NCI-H460 (cell line): ENCODE measurements at regions not wholly inside any gene's neighbourhood (a gene's known extent, or its start where the extent isn't known, plus 50 kb on each side); places are given as distances from the start of the nearest gene placed in this dataset.

ENCODE experiments used
- DNase-seq: peaks from one replicate; pipeline ENCODE4 v3.0.0-alpha.2; 2016; ENCODE audit warnings: low read depth; ENCODE audit errors: extremely low read depth

DNA sequence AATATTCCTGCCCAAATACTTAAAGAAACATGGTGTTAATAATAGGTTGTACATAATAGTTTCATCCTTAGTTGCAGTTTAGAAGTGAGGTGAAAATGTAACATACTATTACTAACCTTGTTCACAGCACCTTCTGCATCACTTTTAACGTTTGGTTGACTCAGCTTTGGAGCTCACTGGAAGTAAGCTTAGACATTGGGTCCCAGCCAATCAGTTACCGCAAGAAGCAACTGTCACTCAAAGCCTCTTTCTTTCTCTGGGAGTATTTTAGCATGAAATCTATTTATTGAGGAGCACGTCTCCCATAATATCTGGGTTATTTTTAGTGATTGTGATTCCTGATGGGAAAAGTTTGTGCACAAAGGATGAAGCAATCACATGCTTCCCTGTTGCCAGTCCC is 472.6 kb downstream of the SNAPC1 start:
- DNase-seq, result no peak

DNA sequence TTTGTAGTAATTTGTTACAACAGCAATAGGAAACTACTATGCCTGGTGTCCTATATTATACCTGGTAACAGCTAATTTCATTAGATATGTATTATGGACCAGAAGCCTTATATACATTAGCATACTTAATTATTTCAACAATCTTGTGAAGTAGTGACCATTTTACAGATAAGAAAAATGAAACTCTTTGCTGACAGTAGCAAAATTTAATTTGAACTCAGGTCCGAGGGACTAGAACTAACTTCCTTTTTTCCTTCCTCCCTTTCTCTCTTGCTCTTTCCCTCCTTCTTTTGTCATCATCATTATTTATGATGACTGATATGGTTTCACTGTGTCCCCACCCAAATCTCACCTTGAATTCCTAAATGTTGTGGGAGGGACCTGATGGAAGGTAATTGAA is 482.0 kb downstream of the SNAPC1 start:
- DNase-seq, result no peak

DNA sequence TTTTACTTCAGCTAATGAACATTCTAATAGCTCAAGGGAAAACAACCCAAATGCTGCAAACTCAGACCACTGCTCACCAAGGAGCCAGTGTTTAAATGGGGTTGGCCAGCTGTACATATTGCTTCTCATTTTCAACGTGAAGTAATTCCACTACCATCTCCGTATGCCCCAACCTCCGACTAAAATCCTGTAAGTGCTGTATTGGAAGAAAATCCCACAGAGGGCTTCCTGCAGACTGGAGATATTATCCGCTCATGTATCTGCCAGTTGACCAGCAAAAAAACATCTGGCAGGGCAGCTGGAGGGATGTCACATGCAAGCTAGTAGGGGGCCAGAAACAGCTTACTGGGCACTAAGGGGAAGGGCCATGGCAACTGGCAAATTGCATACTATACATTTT is 485.0 kb downstream of the SNAPC1 start:
- DNase-seq, result no peak

DNA sequence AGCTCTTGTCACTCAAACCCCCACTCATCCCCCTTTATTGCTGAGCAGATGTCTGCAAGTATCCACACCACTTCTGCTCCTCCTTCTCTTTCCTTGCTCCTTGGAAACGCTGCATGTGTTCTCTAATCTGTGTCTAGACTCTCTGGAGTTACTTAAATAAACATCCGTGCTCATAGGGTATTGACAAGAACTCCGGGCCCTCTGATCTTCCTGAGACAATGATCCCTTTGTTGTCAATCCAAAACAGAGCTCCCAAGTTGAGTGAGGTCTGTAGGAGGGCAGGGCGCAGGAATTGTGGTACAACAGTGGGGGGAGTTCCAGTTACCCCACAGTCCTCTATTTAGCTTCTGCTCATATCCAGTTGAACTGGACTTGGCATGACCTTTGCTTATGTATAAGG is 489.0 kb downstream of the SNAPC1 start:
- DNase-seq, result no peak

DNA sequence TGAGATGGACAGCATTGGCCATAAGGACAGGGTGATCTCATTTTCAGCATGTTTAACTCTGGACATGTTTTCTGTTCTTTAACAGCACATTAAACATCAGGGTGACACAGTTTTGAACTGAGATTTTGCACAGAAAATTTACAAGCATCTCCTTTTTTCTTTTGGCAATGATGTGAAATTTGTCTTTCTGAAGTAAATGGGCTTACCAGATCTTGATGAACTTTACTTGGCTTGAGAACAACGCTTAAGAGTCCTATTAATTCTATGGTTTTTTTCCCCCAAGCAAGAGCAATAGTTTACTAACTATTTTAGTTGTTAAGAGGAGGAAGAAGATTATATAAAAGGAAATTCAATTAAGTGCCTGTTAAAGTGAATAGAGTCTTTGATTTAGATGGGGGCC is 491.0 kb downstream of the SNAPC1 start:
- no peak for DNase-seq

DNA sequence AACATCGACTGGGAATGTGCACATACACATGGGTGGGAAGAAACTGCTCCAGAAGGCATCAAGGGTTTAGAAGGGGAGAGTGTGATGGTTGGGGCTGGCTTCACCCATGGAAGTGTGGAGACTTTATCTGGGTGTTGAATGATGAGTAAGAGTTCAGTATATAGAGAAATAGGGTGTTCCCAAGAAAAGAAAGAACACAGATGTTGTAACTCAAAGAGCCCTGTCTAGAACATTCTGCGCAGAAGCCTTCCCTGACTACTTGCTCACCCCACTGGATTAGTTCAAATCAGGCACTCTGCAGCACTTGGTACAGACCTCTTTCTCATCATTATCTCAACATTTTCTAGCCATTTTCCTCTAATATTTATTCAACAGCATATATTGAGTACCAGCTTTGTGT is 491.7 kb downstream of the SNAPC1 start:
- no peak for DNase-seq

DNA sequence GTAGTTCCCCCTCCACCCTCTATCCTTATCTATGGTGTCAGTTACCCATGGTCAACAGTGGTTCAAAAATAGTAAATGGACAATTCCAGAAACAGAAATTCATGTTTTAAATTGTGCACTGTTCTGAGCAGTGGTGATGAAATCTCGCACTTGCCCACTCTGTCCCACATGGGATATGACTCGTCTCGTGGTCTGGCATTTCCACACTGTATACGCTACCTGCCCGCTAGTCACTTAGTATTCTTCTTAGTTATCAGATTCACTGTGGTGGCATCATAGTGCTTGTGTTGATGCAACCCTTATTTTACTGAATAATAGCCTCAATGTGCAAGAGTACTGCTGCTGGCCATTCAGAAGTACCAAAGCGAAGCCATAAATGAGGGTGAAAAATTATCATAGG is 507.0 kb downstream of the SNAPC1 start:
- no peak for DNase-seq

DNA sequence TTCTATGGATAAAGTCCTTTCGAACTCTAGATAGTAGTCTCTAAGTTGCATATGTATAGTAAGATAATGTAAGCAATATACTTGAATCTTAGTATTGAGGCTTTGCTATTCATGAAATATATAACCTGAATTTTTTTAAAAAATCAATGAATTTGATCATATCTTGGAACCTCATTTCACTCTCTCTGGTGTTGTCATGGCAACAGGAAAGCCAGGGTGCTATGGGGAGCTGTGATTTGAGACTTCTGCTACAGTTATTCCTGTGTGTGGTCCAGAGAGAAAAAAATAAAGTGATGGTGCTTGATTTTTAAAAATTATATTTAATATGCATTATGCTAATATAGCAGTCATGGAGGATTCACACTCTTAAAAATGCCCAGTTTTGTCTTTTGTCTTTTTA is 508.0 kb downstream of the SNAPC1 start:
- no peak for DNase-seq

DNA sequence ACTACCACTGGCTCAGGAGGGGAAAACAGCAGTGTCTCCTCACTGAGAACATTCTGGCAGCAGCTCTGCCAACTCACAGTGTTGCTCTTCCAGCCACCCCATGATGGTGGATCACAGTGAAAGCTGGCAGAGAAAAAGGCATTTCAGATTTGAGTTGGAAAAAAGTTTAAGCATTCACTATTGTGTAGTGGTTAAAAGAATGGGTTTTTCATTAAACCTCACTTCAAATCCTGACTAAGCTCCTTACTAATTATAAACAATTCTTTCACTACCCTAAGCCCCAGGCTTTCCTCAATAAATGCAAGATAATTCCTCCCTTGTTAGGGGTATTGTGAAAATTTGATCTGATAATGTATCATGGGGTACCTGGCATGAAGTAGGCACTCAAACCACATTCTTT is 518.1 kb downstream of the SNAPC1 start:
- DNase-seq, result no peak

DNA sequence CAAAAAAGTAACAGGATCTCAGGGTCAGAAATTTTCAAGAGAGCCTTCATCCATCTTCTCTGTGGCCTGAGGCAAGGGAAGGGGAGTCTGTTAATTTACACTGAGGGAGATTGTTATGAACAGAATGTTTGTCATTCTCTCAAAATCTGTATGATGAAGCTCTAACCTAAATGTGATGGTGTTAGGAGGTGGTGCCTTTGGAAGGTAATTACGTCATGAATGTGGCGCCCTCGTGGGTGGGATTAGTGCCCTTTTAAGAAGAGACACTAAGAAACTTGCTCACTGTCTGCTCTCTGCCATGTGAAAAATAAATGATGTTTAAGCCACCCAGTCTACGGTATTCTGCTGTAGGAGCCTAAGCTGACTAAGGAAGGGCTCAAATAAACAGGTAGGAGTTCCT is 521.6 kb downstream of the SNAPC1 start:
- DNase-seq, result no peak

DNA sequence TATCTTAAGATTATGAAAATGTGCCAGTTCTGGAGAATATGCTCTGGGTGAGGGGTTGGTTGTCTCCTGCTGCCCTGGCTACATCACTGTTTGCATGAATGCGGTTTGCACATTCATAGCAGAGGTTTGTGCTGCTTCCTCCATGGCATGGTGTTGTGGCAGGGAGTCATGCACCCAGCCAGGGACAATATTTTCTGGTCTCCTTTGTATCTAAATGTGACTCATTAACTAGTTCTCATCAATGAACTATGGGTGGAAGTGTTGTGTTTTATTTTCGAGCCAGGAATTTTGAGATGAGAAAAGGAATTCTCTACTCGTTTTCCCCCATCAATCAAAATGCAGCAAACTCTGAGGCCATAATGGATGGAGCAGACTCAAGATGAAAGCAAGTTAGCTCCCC is 527.3 kb downstream of the SNAPC1 start:
- no peak for DNase-seq

DNA sequence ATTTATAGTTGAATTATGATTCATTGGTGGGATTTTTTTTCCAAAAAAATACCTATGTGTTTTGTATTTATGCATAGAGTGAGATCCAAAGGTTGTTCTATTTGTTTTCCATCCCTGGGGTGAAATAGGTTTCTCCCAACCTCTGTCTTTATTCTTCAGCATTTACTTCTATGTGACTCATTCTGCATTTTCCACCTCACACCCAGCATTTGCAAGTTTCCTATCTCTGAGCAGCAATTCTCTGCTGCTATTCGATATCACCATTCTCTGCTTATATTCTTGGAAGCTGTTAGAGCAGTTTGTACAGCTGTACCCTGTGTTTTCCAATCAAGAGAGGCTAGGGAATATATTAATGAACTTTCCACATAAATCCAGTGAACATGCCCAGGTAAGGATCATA is 538.9 kb downstream of the SNAPC1 start:
- DNase-seq, result no peak

DNA sequence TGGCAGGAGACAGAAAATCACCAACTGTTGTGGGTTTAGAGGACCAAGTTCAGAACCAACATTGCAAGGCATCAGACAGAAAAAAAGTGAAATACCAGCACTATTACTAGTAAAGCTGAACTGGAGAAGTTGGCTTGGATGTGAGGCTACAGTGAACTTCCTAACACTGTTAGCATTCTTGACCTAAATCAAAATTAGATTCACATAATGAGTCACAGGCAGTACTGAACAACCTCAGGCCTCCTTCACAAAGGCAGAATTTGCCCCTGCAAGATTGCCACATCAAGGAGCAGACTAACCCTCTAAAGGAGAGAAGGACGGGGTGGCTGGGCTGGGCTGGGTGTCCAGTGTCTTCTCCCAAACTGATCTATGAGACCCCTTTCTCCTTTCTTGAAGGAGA is 539.7 kb downstream of the SNAPC1 start:
- DNase-seq, result no peak

DNA sequence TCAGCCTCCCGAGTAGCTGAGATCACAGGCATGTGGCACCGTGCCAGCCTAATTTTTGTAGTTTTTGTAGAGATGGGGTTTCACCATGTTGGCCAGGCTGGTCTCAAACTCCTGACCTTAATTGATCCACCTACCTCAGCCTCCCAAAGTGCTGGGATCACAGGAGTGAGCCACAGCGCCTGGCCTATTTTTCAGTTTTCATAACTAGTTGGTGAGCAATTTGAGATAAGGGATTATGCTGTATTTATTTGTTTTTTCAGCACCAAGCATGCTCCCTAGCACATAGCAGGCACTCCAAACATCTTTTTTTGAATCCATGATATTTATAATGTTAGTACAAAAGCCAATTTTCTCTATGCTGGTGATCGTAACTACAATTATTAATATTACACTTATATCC is 541.2 kb downstream of the SNAPC1 start:
- DNase-seq, result no peak

DNA sequence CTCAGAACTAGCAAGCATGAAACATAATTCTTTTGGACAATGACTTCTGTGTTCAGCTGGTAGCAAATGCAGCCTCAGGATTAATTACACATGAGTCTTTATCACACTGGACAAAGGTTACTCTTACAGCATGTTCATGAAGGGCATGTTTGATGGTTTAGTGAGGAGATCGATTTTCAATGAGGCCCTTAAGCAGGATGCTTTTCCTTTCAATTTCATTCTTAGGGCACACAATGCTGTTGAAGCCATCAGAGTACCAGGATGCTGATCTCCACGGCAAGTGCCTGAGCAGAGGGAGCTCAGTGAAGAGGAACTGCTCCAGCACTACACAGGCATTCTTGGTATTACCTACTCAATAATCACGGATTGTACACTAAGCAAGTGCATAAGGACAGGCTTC is 542.0 kb downstream of the SNAPC1 start:
- no peak for DNase-seq

DNA sequence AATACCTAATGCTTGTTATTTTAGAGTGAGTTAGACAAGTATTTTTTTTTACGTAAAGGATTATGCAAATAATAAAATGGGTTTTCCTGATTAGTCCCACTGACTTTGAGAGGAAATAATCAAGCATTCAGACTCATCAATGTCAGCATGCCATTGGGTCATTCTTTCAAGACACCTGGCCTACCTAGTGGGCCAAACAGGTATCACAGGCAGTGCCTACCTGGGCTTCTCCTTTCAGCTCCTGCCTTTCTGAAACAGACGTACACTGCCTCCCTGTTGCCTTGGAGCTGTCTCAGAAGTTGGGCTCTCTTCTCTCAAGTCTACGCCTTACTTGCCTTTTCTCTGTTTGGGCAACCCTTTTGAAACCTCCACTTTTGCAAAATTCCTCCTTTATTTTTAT is 545.6 kb downstream of the SNAPC1 start:
- DNase-seq, result no peak

DNA sequence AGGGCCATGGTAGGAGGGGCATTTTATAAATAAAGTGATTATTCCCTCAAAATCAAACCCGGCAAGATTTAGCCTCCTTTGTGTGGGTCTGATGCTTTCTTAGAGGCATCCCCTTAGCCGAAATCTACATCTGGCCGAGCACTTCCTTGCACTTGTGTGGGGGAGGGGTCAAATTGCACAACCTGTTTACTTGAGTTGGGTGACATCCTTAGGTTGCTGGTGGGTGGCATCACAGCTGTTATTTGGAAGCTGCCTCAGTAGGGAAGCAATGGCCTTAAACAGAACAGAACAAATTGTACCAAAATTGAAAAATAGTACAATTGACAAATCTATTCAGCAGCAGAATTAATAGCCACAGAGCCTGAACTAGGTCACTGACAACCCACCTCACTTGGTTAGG is 546.1 kb downstream of the SNAPC1 start:
- DNase-seq, result no peak

DNA sequence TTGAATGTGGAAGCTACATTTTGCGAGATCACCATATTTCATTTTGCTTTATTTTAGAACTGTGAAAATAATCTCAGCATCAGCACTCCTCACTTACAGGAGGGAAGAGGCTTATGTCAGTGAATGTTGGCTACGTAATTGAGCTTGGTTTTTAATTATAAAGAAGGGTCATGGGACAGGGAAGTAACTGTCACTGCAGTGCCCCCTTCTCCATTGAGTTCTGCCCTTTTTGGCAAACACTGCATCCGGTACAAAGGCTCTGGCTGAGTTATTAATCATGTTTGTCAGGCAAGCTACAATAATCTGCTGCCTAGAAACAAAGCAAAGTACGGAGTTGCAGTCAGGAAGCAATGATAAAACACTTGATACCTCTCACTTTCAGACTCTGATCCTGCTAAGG is 546.7 kb downstream of the SNAPC1 start:
- DNase-seq, result no peak

DNA sequence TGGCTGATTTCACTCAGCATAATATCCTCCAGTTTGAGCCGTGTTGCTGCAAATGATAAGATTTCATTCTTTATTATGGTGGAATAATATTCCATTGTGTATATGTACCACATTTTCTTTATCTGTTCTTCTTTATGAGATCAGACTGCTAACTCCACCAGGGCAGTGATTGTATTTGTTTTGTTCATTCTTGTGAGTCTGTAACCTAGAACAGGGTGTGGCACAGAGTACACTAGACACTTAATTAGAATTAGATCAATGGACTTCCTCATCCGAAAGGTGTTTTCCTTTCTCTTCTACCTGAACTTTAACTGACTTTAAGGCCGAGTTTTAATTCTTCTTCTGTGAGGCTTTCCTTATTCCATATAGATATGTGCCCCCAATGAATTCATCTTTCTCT is 551.0 kb downstream of the SNAPC1 start:
- DNase-seq, result no peak

DNA sequence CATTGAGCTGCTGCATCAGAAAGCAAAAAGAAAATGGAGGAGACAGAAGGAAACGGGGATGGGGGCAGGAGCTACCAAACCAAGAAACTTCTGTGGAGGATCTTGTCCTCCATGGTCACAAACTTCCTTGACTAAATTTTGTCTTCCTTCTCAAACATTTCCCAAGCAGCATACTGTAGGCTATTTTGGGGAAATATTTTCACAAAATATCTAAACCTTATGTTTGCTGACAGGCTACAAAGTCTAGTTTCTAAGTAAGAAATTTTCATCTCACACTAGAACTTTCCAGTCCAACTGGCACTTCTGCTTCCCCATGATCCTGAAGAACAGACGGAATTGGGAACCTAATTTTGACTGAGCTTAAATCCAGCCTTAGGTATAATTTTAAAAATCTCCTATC is 552.0 kb downstream of the SNAPC1 start:
- no peak for DNase-seq

DNA sequence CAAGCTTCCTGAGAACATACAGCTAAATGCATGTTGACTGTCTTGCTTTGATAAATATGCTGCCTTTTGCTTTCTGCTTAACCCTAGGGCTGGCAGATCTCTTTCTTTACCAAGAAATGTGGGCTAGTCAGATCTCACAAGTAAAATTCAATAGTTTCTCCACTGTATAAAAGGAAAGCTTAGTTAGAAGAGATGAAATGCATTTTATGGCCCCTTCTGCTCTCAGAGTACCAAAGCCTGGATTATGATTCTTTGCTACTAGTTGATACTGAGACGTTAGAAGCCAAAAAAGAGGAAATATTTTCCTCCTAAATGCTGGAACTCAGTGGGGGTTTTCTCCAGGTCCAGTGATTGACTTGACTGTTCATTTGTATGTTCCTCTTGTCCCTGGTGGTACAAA is 552.7 kb downstream of the SNAPC1 start:
- DNase-seq, result no peak

DNA sequence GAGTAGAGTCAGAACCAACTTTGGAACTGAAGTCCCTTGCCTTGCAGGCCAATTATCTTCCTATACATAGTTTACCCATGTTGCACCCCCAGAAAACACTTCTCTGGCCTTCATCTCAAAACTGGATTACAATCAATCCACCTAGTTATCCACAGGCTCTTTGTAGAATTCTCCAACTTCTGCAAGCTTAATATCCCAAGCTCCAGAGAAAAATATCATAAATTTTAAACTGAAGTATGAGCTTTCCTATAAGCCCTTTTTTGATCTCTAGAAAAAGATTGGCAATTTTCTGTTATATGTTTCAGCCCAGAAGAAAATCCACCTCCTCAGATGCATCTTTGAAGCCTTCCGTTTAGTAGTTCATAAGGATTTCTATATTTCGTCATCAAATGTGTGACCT is 553.4 kb downstream of the SNAPC1 start:
- no peak for DNase-seq

DNA sequence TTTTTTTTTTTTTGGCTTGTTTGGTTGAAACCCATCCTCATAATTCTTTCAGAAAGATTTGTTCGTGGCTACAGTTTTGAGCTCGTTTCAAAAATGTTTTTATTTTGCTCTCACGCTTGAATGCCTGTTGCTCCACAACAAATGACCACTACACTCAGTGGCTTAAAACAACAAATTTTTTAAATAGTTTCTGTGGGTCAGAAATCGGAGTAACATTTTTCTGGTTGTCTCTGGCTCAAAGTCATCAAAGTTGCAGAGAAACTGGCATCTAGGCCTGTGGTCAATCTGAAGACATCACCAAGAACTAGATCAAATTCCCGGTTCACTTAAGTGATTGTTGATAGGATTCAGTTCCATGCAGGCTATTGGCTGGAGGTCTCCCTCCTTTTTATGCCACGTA is 560.0 kb downstream of the SNAPC1 start:
- DNase-seq, result no peak

DNA sequence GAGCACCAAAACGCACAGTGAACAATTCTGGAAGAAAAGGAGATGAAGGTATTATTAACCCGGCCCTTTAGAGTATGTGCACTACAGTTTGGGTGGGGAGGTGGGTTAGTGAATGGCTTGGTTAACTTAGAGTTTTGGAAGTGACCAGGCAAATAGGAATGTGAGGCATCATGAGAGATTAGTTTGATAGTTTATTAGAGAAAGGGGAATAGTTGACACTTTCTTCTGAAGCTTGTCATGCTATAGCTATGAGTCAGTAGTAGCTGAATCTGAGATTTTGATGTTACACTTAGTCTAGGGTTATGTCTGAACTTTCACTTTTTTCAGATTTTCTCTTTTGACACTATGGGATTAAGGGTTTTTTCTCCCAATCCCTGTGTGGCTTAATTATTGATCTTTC is 567.2 kb downstream of the SNAPC1 start:
- DNase-seq, result no peak
